ENCODE measurements at regions not wholly inside any gene's neighbourhood (a gene's known extent, or its start where the extent isn't known, plus 50 kb on each side); places are given as distances from the start of the nearest gene placed in this dataset.

GRCh38 chr18:22709288-22710060, 223.7 kb upstream of the RBBP8 start:
- TF ChIP-seq EZH2 (IDR thresholded peaks at IDR 0.05) = no peak
- no peak for TF ChIP-seq POLR2AphosphoS5 (IDR thresholded peaks at IDR 0.05; ENCODE audit: borderline replicate concordance, low read depth, low read length)
- no peak for TF ChIP-seq FOXP2 (optimal IDR thresholded peaks at IDR 0.05; ENCODE audit: control extremely low read depth, extremely low read length, insufficient read depth)
